Left ventricle myocardium inferior (tissue), 1 donor: ENCODE measurements at regions not wholly inside any gene's neighbourhood (a gene's known extent, or its start where the extent isn't known, plus 50 kb on each side); places are given as distances from the start of the nearest gene placed in this dataset.

Experiments
- DNase-seq: peaks from one replicate; pipeline ENCODE4 v3.0.0-alpha.2; 2020
- H3K27ac ChIP-seq: fragments of 200-600 bp; replicated peaks from 2 replicates; pipeline ENCODE4 v1.8.0; 2021
- H3K27me3 ChIP-seq: fragments of 200-600 bp; 2 replicates; pipeline ENCODE4 v1.8.0; 2021; ENCODE audit warnings: low read depth
- H3K36me3 ChIP-seq: fragments of 200-600 bp; 2 replicates; pipeline ENCODE4 v1.8.0; 2021
- H3K4me1 ChIP-seq: fragments of 200-600 bp; 2 replicates; pipeline ENCODE4 v1.8.0; 2021
- H3K4me3 ChIP-seq: fragments of 200-600 bp; 2 replicates; pipeline ENCODE4 v1.8.0; 2021; ENCODE audit warnings: mild to moderate bottlenecking, moderate library complexity
- H3K9me3 ChIP-seq: fragments of 200-600 bp; replicated peaks from 2 replicates; pipeline ENCODE4 v1.8.0; 2021
- CTCF ChIP-seq: fragments of 200-600 bp; IDR thresholded peaks from 2 replicates; pipeline ENCODE4 v1.8.0; 2021; ENCODE audit warnings: antibody characterized with exemption, mild to moderate bottlenecking, borderline replicate concordance
- intact Hi-C: fragments of 100-400 bp; cut with micrococcal nuclease; formaldehyde crosslinking; loops from one replicate; pipeline ENCODE4 v1.11.0; 2022
- donor health status: DM: no; HTN: yes; CAD: no; lungs with severe emphysema.

- H3K4me1 ChIP-seq = peaks cover 3% of the 10 kb centered on the region
- no peaks in the 10 kb centered on the region for H3K27me3 ChIP-seq
- no peaks in the 10 kb centered on the region for H3K36me3 ChIP-seq
- intact Hi-C loops = no loop called here
- TF ChIP-seq CTCF = no peak
- peaks cover 7% of the 10 kb centered on the region for H3K9me3 ChIP-seq
- H3K27ac ChIP-seq = no peak overlapping the region
- H3K4me3 ChIP-seq = no peak overlapping the region
- DNase-seq = no peak
Observed at GRCh38 chr10:35707642-35708425, 65.7 kb upstream of the FZD8 start.

- intact Hi-C loops = no loop called here
- Histone ChIP-seq H3K4me1 (no peaks in the 10 kb centered on the region), H3K27ac (no peak overlapping the region), H3K27me3 (no peaks in the 10 kb centered on the region), H3K9me3 (peaks cover 7% of the 10 kb centered on the region), H3K4me3 (no peak overlapping the region), H3K36me3 (no peaks in the 10 kb centered on the region)
- DNase-seq = no peak
- TF ChIP-seq CTCF = no peak
Observed at GRCh38 chr10:35706959-35707358, 64.9 kb upstream of the FZD8 start.

- intact Hi-C loops = no loop called here
- peaks cover 7% of the 10 kb centered on the region for H3K9me3 ChIP-seq
- H3K36me3 ChIP-seq = no peaks in the 10 kb centered on the region
Observed at GRCh38 chr10:35705671-35706070, 63.6 kb upstream of the FZD8 start.

GRCh38 chr10:35705051-35705450 is 63.0 kb upstream of the FZD8 start:
- Histone ChIP-seq H3K27me3 (no peaks in the 10 kb centered on the region), H3K27ac (no peak overlapping the region), H3K36me3 (no peaks in the 10 kb centered on the region), H3K4me3 (no peak overlapping the region), H3K4me1 (no peaks in the 10 kb centered on the region), H3K9me3 (peaks cover 7% of the 10 kb centered on the region)
- intact Hi-C loops = no loop called here
- TF ChIP-seq CTCF = no peak
- no peak for DNase-seq

More at GRCh38 chr10:35705671-35706070, 63.6 kb upstream of the FZD8 start:
- Histone ChIP-seq H3K27ac (no peak overlapping the region), H3K27me3 (no peaks in the 10 kb centered on the region), H3K4me1 (no peaks in the 10 kb centered on the region), H3K4me3 (no peak overlapping the region)
- TF ChIP-seq CTCF = no peak
- no peak for DNase-seq

GRCh38 chr10:35704401-35704800 is 62.3 kb upstream of the FZD8 start:
- Histone ChIP-seq H3K36me3 (no peaks in the 10 kb centered on the region), H3K9me3 (peaks cover 7% of the 10 kb centered on the region), H3K4me1 (no peaks in the 10 kb centered on the region), H3K27ac (no peak overlapping the region), H3K4me3 (no peak overlapping the region), H3K27me3 (no peaks in the 10 kb centered on the region)
- DNase-seq = no peak
- TF ChIP-seq CTCF = no peak
- intact Hi-C loops = no loop called here
